ENCODE measurements at regions not wholly inside any gene's neighbourhood (a gene's known extent, or its start where the extent isn't known, plus 50 kb on each side); places are given as distances from the start of the nearest gene placed in this dataset.
"Not testable (repeated sequence)": the region's sequence is repeated elsewhere in the genome, so short reads cannot be mapped to it uniquely, and the experiment has no call there.

DNA sequence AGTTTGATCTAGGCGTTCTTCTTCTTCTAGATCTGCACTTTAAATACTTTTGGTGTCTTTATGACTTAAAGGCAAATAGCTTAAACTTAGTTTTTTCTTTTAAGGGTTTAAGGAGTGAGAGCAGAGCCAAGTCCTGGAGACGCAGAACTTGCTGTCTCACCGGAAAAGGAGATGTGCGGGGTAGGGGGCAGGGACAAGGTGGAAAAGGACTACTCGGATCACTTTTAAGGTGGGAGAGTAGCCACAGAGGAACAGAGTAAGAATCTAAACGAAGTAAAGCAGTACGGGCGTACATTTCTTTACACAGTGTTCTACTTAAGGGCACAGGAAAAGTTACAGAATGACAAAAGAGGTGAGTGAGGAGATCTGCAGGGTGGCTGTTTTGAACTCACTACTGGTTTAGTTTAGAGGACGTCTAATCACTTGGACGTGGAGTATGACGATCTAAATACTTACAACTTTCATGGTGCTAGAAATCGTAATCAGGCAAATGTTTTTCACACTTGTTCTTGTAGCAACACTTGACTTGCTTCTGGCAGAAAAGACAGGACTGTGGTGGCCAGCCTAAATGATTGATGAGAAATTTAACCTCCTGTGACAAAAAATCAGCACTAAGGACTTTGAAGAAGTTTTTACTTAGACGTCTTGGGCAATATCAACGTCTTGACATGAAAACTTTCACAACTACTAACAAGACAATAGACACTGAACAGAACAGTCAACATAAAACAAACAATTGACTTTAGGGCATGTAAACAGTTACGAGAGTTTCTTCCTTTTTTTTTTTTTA lies 127.0 kb downstream of the ART5 start:
- not testable (repeated sequence) for DNase-seq

DNA sequence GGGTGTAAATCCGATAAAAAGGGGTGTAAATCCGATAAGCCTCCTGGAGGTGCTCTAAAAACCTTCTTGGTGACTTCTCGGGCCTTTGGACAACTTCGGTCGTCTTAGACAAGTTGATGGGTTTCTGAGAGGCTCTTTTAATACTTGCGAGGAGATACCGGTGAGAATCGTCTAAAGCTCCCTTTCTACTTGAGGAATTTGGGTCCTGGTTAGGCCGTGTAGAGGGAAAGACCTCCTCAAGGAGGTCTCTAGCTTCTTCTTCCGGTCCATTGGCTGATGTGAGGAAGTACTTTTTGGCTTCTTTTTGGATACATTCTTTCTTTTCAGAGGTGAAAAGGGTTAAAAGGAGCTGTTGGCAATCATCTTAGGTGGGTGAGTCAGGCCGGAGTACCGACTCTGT lies 128.5 kb downstream of the ART5 start:
- DNase-seq = not testable (repeated sequence)

DNA sequence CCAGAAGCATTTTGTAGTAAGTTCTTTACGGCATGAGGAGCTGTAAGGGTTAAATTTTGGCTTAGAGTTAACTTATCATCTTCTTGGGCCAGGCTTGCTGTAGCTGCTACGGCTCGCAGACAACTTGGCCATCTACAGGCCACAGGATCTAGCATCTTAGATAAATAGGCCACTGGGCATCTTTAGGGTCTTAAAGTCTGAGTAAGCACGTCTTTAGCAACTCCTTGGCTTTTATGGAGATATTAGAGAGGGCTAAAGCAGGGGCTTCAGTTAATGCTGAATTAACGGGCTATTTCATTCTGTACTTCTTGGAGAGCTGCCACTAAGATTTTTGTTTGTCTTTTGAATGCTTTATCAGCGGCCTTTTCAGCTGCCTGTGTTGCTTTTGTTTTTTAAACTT lies 129.0 kb downstream of the ART5 start:
- DNase-seq = not testable (repeated sequence)

DNA sequence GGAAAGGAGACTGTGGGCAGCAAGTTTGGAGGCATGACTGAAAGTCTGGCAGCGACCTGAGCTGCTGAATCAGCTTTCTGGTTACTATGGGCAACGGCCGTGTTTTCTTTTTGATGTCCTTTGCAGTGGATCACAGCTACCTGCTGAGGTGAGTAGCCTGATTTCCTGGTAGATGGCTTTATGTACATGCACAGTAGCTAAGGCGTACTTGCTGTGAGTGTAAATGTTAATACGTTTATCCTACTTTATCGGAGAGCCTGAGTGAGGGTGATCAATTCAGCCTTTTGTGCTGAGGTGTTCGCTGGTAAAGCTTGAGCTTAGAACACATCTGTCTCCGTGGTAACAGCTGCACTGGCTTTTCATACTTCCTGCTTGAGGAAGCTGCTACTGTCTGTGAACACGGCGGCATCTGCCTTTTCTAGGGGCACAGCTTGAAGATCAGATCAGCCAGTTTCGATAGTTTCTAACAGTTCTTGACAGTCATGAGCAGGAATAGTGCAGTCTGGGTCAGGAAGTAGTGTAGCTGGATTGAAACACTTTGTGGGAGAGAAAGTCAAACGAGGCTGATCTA lies 129.6 kb downstream of the ART5 start:
- DNase-seq = not testable (repeated sequence)

DNA sequence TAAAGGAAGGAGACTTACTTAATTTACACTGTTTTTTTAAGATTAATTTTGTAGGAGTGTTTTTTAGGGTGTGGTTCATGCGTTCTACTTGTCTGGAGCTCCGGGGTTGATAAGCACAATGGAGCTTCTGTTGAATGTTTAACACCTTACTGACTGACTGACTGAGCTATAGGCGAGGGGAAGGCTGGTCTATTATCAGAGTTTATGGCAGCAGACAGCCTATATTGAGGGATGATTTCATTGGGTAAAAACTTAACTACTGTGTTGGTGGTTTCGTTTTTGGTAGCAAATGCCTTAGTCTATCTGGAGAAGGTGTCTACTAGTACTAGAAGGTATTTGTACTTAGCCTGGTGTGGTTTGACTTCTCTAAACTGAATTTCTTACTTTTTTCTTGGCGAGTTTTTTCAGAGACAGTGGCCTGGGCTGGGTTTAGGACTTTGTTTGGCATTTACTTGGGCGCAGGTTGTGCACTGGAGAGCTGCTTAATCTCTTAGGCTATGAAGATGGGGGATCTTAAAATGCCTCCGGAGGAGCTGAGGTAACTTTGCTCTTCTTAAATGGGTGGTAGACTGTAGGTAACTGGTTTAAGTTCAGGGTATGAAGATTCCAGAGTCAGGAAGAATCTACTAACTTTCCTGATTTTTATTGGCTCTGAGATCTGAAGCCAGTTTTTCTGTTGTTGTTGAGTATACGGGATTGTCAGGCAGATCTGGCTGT lies 130.2 kb downstream of the ART5 start:
- not testable (repeated sequence) for DNase-seq

DNA sequence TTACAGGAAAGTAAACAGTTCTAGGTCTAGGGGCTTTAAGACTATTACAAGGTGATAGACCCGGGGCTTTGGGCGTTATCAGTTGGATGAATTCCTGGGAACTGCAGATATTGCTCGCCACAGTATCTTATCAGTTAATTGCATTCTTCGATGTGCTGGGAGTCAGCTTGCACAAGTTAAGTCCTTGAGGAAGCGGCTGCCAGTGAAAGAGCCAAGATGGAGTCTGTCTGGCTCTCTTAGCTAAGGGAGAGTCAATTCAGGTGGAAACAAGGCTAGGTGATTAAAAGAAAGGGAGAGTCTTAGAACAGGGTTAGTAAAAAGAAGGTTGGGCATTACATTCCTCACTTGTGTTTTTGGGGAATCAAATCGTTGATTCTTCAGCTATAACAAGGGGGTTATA lies 130.6 kb upstream of the ZNF195 start:
- not testable (repeated sequence) for DNase-seq

DNA sequence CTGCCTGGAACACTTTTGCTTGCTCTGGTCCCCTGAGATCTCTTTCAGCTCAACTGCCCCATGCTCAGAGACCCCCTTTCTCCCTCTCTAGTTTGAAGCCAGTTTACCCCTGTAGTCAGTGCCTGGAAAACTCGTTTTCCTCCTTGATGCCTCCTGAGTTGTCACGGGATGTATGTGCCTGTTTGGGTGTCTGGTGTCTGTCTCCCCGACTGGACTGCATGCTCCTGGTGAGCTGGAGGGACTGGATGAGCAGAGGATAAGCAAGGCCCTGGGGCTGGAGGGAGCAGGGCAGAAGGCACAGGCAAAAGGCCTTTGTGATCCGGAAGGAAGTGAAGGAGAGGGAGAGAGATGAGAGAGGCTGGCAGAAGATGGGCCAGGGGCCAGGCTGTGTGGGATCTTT lies 120.3 kb upstream of the ZNF195 start:
- not testable (repeated sequence) for DNase-seq

DNA sequence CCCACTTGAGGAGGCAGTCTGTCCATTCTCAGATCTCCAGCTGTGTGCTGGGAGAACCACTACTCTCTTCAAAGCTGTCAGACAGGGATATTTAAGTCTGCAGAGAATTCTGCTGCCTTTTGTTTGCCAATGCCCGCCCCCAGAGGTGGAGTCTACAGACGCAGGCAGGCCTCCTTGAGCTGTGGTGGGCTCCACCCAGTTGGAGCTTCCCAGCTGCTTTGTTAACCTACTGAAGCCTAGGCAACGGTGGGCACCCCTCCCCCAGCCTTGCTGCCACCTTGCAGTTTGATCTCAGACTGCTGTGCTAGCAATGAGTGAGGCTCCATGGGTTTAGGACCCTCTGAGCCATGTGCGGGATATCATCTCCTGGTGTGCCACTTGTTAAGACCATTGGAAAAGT lies 119.4 kb upstream of the ZNF195 start:
- DNase-seq = not testable (repeated sequence)

DNA sequence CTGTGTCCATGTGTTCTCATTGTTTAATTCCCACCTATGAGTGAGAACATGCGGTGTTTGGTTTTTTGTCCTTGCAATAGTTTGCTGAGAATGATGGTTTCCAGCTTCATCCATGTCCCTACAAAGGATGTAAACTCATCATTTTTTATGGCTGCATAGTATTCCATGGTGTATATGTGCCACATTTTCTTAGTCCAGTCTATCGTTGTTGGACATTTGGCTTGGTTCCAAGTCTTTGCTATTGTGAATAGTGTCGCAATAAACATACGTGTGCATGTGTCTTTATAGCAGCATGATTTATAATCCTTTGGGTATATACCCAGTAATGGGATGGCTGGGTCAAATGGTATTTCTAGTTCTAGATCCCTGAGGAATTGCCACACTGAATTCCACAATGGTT lies 114.2 kb upstream of the ZNF195 start:
- not testable (repeated sequence) for DNase-seq

DNA sequence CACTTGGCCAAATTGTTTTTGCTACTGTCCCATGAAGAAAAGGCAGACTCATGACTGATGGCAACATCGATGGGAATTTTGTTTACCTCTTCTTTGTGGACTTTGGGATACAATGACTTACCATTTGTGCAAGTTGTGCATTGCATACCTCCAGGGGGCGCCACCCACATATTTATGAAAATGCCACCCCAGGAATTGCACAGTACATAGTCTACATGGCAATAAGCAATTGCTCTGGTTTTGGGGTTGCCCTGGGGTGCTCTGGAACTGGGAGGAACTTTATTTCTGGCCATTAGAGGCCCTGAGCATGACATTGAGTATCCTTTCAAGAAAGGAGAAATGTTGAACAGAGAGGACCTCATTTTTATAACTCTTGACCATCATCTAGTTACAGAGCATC lies 109.1 kb upstream of the ZNF195 start:
- not testable (repeated sequence) for DNase-seq

DNA sequence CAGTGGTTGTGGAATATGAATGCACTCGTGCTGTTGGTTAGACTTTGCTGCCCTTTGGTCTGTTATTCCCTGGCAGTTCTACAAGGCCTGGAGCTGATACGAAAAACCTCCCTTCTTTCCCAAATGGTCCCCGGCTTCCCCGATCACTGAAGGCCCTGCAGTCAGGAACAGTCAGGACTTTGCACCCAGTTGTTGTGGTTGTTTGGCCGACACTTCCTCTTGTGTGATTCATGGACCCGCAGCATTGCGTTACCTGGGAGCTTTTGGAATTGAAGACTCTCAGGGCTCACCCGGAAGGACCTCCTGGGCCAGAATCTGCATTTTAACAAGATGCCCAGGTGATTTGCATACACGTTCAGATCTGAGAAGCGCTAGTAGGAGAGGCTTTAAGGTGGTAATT lies 106.8 kb upstream of the ZNF195 start:
- not testable (repeated sequence) for DNase-seq

DNA sequence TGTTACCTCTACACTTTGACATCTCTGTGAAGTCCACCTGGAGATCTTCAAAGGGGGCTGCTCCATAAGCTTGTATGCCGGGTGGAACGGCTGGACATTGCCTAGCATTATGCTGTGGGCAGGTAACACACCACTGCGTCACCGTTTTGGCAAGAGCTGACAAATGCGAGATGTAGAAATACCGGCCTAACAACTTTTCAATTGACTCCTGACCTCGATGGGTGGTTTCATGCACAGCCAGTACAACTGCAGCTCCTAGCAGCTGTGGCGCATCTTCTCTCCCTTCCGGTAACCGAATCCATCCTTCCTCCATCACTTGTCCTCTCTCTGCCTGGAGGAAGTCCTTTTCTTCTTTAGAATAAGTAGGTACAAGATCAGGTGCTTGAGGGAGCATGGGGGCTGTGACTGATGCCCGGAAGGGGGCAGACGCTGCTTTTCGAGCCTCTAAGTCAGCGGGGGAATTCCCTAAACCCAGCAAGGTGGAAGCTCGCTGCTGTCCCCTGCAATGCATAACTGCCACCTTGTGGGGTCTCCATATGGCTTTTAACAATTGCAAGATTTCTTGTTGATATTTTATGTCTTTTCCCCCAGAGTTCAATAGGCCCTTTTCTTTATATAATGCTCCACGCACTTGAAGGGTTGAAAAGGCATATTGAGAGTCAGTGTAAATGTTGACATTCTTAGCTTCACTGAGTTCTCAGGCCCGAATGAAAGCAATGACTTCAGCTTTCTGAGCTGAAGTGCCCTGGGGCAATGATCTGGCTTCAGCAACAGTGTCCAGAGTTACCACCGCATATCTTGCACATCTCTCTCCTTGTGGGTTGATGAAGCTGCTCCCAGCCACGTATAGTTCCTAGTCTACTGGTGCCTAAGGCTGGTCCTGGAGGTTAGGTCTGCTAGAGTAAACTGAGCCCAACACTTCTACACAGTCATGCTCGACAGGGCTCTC lies 98.3 kb upstream of the ZNF195 start:
- not testable (repeated sequence) for DNase-seq

DNA sequence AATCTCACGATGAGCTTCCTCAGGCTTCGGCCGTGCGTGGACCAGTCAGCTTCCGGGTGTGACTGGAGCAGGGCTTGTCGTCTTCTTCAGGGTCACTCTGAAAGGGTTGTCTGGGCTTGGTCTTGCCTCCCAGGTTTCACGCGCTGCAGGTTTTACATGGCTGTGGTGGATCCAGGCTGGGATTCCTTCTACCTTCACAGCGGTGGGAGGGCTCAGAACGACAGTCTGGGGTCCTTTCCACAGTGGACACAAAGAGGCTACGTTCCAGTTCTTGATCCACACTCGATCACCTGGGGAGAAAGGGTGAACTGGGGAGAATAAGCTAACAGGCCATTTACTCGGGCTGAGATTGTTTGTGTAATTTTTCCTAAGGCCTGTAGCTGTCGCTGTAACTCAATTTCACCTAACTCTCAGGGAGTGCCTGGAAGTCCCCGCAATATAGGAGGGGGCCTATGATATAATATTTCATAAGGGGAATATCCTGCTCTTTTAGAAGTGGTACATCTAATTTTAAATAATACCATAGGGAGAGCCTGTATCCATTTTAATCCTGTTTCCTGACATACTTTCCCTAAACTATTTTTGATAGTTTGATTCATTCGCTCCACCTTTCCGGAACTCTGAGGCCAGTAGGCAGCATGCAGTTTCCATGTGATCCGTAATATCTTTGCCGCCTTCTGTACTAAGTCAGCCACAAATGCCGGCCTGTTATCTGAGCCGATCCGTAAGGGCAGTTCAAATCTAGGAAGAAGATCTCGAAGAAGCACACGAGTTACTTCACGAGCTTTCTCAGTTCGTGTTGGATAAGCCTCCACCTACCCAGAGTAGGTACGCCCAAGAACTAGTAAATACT lies 97.4 kb upstream of the ZNF195 start:
- DNase-seq = not testable (repeated sequence)

DNA sequence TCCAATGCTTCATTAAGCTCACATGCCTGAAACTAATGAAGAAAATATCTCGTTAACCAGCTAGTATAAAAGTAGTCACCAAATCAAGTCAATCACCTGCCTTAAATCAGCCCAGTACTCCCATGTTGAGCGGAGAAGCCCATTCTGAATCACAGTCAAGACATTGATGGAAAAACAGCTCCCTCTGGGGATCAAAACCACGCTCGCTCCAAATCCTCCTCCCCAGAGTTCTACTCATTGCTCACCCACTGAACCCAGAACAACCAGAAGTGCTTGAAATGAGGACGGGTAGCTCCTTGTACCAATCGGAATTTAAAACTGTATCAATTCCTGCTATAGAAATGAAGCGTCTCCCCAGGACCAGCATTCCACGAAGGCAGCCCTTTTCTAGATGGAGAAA lies 90.0 kb upstream of the ZNF195 start:
- DNase-seq = not testable (repeated sequence)

DNA sequence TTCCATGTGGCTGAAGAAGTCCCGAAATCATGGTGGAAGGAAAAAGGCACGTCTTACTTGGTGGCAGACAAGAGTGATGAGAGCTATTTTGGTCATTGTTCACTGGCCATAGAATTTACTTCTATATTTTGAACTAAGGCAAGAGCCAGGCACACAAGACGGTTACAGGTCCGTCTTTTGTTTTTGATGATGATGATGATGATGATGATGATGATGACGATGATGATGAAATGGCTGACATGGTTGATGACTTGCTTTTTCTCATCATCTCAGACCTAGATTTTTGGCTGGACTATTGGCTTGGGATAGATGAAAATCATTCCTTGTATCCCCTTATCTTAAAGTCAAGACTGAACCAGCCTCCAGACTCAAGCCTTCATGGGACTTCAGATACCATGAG lies 88.7 kb upstream of the ZNF195 start:
- not testable (repeated sequence) for DNase-seq

DNA sequence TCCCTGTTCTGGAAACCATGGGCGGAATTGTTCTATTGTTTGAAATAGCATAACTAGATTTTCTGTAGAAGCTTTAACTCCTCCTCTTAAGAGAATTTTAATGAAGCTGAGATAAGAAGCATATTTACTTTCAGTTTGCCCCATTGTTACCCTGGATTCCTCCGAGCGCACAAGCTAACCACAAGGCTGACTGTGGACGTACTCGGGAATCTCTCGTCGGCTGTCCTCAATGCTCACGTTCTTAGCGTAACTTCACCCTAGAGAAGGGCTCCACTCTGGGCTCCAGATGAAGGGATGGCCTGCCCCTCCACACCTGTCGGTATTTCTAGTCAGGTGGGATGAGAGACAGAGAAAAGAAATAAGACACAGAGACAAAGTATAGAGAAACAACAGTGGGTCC lies 76.7 kb upstream of the ZNF195 start:
- DNase-seq = not testable (repeated sequence)

DNA sequence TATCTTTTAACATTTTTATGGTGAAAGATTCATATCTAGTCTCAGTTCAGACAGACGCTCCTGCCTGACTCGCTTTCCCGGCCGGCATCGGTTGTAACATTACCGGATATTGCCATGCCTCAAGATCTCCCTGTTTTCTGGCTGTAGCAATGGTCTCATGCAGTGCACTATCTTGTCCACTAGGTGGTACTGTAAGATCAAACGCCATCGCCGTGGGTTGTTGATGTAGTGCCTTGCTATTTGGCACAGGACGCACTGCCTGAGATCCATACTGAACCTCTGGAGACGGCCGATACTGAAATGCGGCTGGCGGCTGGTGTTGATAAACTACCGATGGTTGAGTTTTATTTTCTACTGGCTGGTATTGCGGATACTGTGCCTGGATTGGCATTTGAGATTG lies 75.9 kb upstream of the ZNF195 start:
- DNase-seq = peak in 25 of 56 donors; percentile 1 to 78 (median 28)

DNA sequence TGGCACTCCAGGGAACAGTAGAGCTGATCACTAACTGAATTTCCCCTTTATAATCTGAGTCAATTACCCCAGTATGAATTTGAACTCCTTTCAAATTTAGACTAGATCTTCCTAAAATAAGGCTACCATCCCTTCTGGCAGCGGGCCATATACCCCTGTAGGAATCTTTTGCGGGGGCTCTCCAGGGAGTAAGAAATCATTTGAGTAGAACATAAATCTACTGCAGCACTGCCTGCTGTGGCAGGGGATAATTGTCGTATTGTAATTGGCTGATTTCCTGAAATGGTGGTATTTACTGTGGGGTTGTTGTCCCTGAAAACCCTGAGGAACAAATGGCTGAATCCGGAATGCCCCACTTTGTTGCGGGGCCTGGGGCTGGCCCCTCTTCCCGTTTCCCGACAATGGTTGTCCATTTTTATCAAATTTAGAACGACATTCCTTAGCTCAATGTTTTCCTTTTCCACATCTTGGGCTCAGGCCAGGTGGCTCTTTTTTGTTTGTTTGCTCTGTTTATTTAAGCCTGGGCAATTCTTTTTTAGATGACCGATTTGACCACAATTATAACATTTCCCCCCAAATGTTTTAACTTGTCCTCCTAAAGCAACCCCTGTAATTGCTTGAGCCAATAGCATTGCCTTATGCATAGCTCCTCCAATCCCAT lies 74.8 kb upstream of the ZNF195 start:
- DNase-seq = not testable (repeated sequence)

DNA sequence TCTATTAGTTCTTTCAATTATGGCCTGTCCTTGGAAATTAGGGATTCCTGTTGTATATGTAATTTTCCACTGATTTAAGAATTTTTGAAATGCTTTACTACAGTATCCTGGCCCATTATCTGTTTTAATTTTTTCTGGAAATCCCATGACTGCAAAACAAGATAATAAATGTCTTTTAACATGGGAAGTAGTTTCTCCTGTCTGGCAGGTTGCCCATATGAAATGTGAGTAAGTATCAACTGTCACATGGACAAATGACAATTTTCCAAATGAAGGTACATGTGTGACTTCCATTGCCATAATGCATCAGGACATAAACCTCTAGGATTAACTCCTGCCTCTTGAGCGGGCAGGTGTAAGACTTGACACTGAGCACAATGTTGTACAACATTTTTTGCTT lies 71.9 kb upstream of the ZNF195 start:
- not testable (repeated sequence) for DNase-seq

DNA sequence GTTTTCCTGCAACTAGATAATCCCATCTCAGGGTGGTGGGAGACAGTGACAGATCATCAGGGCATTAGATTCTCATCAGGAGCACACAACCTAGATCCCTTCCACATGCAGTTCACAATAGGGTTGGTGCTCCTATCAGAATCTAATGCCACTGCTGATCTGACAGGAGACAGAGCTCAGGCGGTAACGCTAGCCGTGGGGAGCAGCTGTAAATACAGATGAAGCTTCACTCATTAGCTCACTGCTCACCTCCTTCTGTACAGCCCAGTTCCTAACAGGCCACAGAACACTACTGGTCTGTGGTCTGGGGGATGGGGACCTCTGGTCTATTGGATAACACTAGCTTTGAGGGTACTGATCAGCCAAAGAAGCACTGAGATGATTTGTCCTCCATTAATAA lies 66.6 kb upstream of the ZNF195 start:
- DNase-seq = not testable (repeated sequence)

Data from amygdala (tissue), 56 donors.